ENCODE measurements at regions not wholly inside any gene's neighbourhood (a gene's known extent, or its start where the extent isn't known, plus 50 kb on each side); places are given as distances from the start of the nearest gene placed in this dataset.

GRCh38 chr7:119571666-119572065 lies 701.3 kb upstream of the KCND2 start:
- intact Hi-C loops (cut with DNase I; ENCODE audit: low total_unique reads) = no loop called here
- no peaks in the 10 kb centered on the region for H3K4me1 ChIP-seq
- no peaks in the 10 kb centered on the region for H3K36me3 ChIP-seq
- no peak for DNase-seq (ENCODE audit: low spot score in 2 of 2)
- H3K4me3 ChIP-seq = no peak overlapping the region
- H3K27ac ChIP-seq = no peak overlapping the region
- H3K9me3 ChIP-seq = peaks cover 4 to 8% of the 10 kb centered on the region in 2 donors
- TF ChIP-seq CTCF (IDR thresholded peaks at IDR 0.05) (no peak), POLR2A (IDR thresholded peaks at IDR 0.05) (no peak), POLR2AphosphoS5 (IDR thresholded peaks at IDR 0.05) (no peak)
- no peaks in the 10 kb centered on the region for H3K27me3 ChIP-seq

GRCh38 chr7:119572132-119572531 lies 700.8 kb upstream of the KCND2 start:
- Histone ChIP-seq H3K27ac (no peak overlapping the region), H3K36me3 (no peaks in the 10 kb centered on the region), H3K9me3 (peaks cover 4 to 8% of the 10 kb centered on the region in 2 donors), H3K27me3 (no peaks in the 10 kb centered on the region), H3K4me1 (no peaks in the 10 kb centered on the region), H3K4me3 (no peak overlapping the region)
- intact Hi-C loops (cut with DNase I; ENCODE audit: low total_unique reads) = no loop called here
- no peak for TF ChIP-seq POLR2A (IDR thresholded peaks at IDR 0.05)
- no peak for TF ChIP-seq POLR2AphosphoS5 (IDR thresholded peaks at IDR 0.05)
- no peak for TF ChIP-seq CTCF (IDR thresholded peaks at IDR 0.05)
- no peak for DNase-seq (ENCODE audit: low spot score in 2 of 2)

- intact Hi-C loops (cut with DNase I; ENCODE audit: low total_unique reads) = no loop called here
- peaks cover 4 to 8% of the 10 kb centered on the region in 2 donors for H3K9me3 ChIP-seq
- no peaks in the 10 kb centered on the region for H3K27me3 ChIP-seq
- H3K27ac ChIP-seq = no peak overlapping the region
- no peak overlapping the region for H3K4me3 ChIP-seq
- no peak for DNase-seq (ENCODE audit: low spot score in 2 of 2)
- no peaks in the 10 kb centered on the region for H3K36me3 ChIP-seq
- H3K4me1 ChIP-seq = no peaks in the 10 kb centered on the region
- no peak for TF ChIP-seq POLR2A (IDR thresholded peaks at IDR 0.05)
- no peak for TF ChIP-seq CTCF (IDR thresholded peaks at IDR 0.05)
- no peak for TF ChIP-seq POLR2AphosphoS5 (IDR thresholded peaks at IDR 0.05)
These were observed 700.4 kb upstream of the KCND2 start for GRCh38 chr7:119572541-119572940.

- H3K27me3 ChIP-seq = no peaks in the 10 kb centered on the region
- no peak for DNase-seq (ENCODE audit: low spot score in 2 of 2)
- H3K9me3 ChIP-seq = no peaks in the 10 kb centered on the region
- no peaks in the 10 kb centered on the region for H3K4me1 ChIP-seq
- intact Hi-C loops (cut with DNase I; ENCODE audit: low total_unique reads) = no loop called here
- no peak overlapping the region for H3K27ac ChIP-seq
- H3K36me3 ChIP-seq = no peaks in the 10 kb centered on the region
- TF ChIP-seq POLR2A (IDR thresholded peaks at IDR 0.05) = no peak
- TF ChIP-seq CTCF (IDR thresholded peaks at IDR 0.05) = no peak
- TF ChIP-seq POLR2AphosphoS5 (IDR thresholded peaks at IDR 0.05) = no peak
- no peak overlapping the region for H3K4me3 ChIP-seq
These were observed 694.9 kb upstream of the KCND2 start for GRCh38 chr7:119578116-119578515.

- no peak overlapping the region for H3K4me3 ChIP-seq
- H3K36me3 ChIP-seq = no peaks in the 10 kb centered on the region
- no peaks in the 10 kb centered on the region for H3K4me1 ChIP-seq
- H3K27ac ChIP-seq = no peak overlapping the region
- H3K9me3 ChIP-seq = peaks cover 0 to 4% of the 10 kb centered on the region in 2 donors
- TF ChIP-seq POLR2AphosphoS5 (IDR thresholded peaks at IDR 0.05) = no peak
- intact Hi-C loops (cut with DNase I; ENCODE audit: low total_unique reads) = no loop called here
- H3K27me3 ChIP-seq = no peaks in the 10 kb centered on the region
- no peak for DNase-seq (ENCODE audit: low spot score in 2 of 2)
These were observed 678.0 kb upstream of the KCND2 start for GRCh38 chr7:119594956-119595355.

GRCh38 chr7:119596651-119597050 lies 676.3 kb upstream of the KCND2 start:
- Histone ChIP-seq H3K36me3 (no peaks in the 10 kb centered on the region), H3K9me3 (peaks cover 0 to 4% of the 10 kb centered on the region in 2 donors), H3K27ac (no peak overlapping the region), H3K4me3 (no peak overlapping the region), H3K4me1 (no peaks in the 10 kb centered on the region), H3K27me3 (no peaks in the 10 kb centered on the region)
- intact Hi-C loops (cut with DNase I; ENCODE audit: low total_unique reads) = no loop called here
- DNase-seq (ENCODE audit: low spot score in 2 of 2) = no peak
- no peak for TF ChIP-seq POLR2A (IDR thresholded peaks at IDR 0.05)
- no peak for TF ChIP-seq CTCF (IDR thresholded peaks at IDR 0.05)
- no peak for TF ChIP-seq POLR2AphosphoS5 (IDR thresholded peaks at IDR 0.05)

All from breast epithelium (tissue), 4 donors.